Osteoblast (primary cell): ENCODE measurements at regions not wholly inside any gene's neighbourhood (a gene's known extent, or its start where the extent isn't known, plus 50 kb on each side); places are given as distances from the start of the nearest gene placed in this dataset.

Experiments used
- DNase-seq: peaks from one replicate; pipeline ENCODE4 v3.0.0; 2011; ENCODE audit warnings: low spot score, mixed read lengths; ENCODE audit not compliant: insufficient read length; ENCODE audit errors: missing footprints
- H2AFZ ChIP-seq: 2 replicates; pipeline ENCODE4 v1.6.0; 2011; ENCODE audit warnings: mild to moderate bottlenecking, low read length
- H3K27ac ChIP-seq: 2 replicates; pipeline ENCODE4 v1.5.1; 2011; ENCODE audit warnings: mild to moderate bottlenecking, low read depth, low read length, moderate library complexity
- H3K27me3 ChIP-seq: 2 replicates; pipeline ENCODE4 v1.6.0; 2012; ENCODE audit warnings: mild to moderate bottlenecking, control low read depth, inconsistent platforms, low read length, moderate library complexity; ENCODE audit not compliant: insufficient read depth
- H3K36me3 ChIP-seq: 2 replicates; pipeline ENCODE4 v1.5.1; 2011; ENCODE audit warnings: mild to moderate bottlenecking, low read length, control low read depth, moderate library complexity; ENCODE audit not compliant: insufficient read depth
- H3K4me1 ChIP-seq: 2 replicates; pipeline ENCODE4 v1.5.1; 2011; ENCODE audit warnings: mild to moderate bottlenecking, low read length, control low read depth, moderate library complexity; ENCODE audit not compliant: insufficient read depth
- H3K4me2 ChIP-seq: 2 replicates; pipeline ENCODE4 v1.6.0; 2011; ENCODE audit warnings: mild to moderate bottlenecking, low read length; ENCODE audit not compliant: insufficient read depth
- H3K4me3 ChIP-seq: fragments of 200-600 bp; sonication (generic); 3 replicates; pipeline ENCODE4 v1.5.1; 2012; ENCODE audit warnings: mild to moderate bottlenecking, low read length, inconsistent platforms; ENCODE audit not compliant: insufficient read depth
- H3K79me2 ChIP-seq: 2 replicates; pipeline ENCODE4 v1.6.0; 2012; ENCODE audit warnings: mild to moderate bottlenecking, low read length, control low read depth, inconsistent platforms; ENCODE audit not compliant: insufficient read depth
- H3K9me3 ChIP-seq: 2 replicates; pipeline ENCODE4 v1.5.1; 2011; ENCODE audit warnings: low read depth, low read length, control low read depth
- H4K20me1 ChIP-seq: 2 replicates; pipeline ENCODE4 v1.6.0; 2012; ENCODE audit warnings: mild to moderate bottlenecking, low read length, control low read depth; ENCODE audit not compliant: insufficient read depth
- CTCF ChIP-seq: IDR thresholded peaks from 2 replicates; pipeline ENCODE4 v1.5.1; 2011; ENCODE audit warnings: mild to moderate bottlenecking, low read depth, low read length, moderate library complexity; ENCODE audit errors: extremely low read depth

GRCh38 chr11:101726988-101727387, 143.2 kb upstream of the TRPC6 start:
- Histone ChIP-seq H3K27me3 (no peaks in the 10 kb centered on the region), H3K4me2 (no peak overlapping the region), H3K36me3 (no peaks in the 10 kb centered on the region), H3K9me3 (no peaks in the 10 kb centered on the region), H3K4me3 (no peak overlapping the region), H3K79me2 (no peaks in the 10 kb centered on the region), H4K20me1 (no peaks in the 10 kb centered on the region), H3K4me1 (no peaks in the 10 kb centered on the region), H3K27ac (no peak overlapping the region), H2AFZ (no peak overlapping the region)
- DNase-seq: no peak
- TF ChIP-seq CTCF: no peak

GRCh38 chr11:101723371-101723770, 139.6 kb upstream of the TRPC6 start:
- no peak overlapping the region for H3K27ac ChIP-seq
- no peaks in the 10 kb centered on the region for H3K9me3 ChIP-seq
- no peaks in the 10 kb centered on the region for H3K79me2 ChIP-seq
- H3K4me2 ChIP-seq: no peak overlapping the region
- DNase-seq: no peak
- no peak for TF ChIP-seq CTCF
- no peaks in the 10 kb centered on the region for H4K20me1 ChIP-seq
- no peaks in the 10 kb centered on the region for H3K4me1 ChIP-seq
- no peak overlapping the region for H3K4me3 ChIP-seq
- no peak overlapping the region for H2AFZ ChIP-seq
- no peaks in the 10 kb centered on the region for H3K36me3 ChIP-seq
- H3K27me3 ChIP-seq: no peaks in the 10 kb centered on the region

DNA sequence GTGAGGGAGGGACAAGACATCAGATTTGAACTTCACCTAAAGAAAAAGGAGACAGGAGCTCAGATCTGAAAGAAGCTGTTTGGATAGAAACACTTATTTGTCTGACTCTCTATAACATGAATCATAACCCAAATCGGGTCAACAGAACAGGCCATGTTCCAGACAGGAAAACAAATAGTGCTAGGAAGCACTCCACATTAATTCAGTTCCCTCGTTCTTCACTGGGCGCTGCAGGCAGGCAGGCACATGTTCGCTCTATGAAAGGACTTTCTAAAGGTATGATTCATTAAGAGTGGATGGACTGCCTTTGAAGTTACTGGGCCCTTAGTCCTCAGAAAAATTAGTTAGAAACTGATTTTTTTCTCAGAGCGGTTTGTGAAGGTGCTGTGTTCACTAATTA, 137.5 kb upstream of the TRPC6 start:
- no peaks in the 10 kb centered on the region for H3K79me2 ChIP-seq

DNA sequence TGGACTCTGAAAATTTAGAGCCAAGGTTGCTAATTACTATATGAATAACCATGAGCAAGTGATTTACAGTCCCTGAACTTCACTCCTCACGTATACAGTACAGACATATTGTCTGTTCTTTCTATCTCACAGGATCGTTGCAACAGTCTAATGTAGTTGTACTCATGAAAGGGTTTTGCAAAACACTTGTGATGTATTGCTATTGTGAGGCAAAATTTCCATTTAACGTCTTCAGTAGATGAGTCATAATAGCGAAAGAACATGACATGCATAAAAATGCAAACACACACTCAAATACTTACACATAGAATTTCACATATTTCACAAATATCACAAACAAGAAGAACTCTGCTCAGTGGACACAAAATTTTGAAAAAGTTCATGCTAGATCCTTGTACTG, 134.6 kb upstream of the TRPC6 start:
- DNase-seq: no peak
- Histone ChIP-seq H3K36me3 (no peaks in the 10 kb centered on the region), H3K4me1 (no peaks in the 10 kb centered on the region), H3K79me2 (no peaks in the 10 kb centered on the region), H3K27me3 (no peaks in the 10 kb centered on the region), H3K4me2 (no peak overlapping the region), H3K4me3 (no peak overlapping the region), H4K20me1 (no peaks in the 10 kb centered on the region), H3K27ac (no peak overlapping the region), H3K9me3 (no peaks in the 10 kb centered on the region), H2AFZ (no peak overlapping the region)
- TF ChIP-seq CTCF: no peak

More for the DNA sequence above, 137.5 kb upstream of the TRPC6 start:
- Histone ChIP-seq H4K20me1 (no peaks in the 10 kb centered on the region), H3K27me3 (no peaks in the 10 kb centered on the region), H3K9me3 (no peaks in the 10 kb centered on the region), H3K27ac (no peak overlapping the region), H3K4me3 (no peak overlapping the region), H3K4me1 (no peaks in the 10 kb centered on the region), H3K4me2 (no peak overlapping the region), H3K36me3 (no peaks in the 10 kb centered on the region), H2AFZ (no peak overlapping the region)
- no peak for DNase-seq
- TF ChIP-seq CTCF: no peak
